ENCODE measurements at regions not wholly inside any gene's neighbourhood (a gene's known extent, or its start where the extent isn't known, plus 50 kb on each side); places are given as distances from the start of the nearest gene placed in this dataset.

DNA sequence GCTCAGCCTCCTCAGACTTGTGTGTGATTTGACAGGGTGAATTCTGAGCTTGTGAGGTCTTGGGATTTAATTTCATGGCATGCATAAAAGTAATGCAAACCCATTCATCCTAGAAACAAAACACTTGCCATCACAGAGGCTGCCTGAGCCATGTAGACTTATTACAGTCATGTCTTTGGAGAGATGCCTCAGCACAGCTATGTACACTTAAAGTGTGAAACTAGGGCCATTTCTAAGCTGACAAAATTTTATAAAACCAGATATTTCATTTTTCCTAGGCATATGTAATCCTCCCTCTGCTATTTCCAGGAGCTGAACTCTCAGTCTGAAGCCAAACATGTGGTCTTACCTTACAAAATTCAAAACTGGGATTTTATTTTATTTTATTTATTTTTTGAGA lies 322.2 kb upstream of the SPHKAP start:
- TF ChIP-seq, protein P1, sequence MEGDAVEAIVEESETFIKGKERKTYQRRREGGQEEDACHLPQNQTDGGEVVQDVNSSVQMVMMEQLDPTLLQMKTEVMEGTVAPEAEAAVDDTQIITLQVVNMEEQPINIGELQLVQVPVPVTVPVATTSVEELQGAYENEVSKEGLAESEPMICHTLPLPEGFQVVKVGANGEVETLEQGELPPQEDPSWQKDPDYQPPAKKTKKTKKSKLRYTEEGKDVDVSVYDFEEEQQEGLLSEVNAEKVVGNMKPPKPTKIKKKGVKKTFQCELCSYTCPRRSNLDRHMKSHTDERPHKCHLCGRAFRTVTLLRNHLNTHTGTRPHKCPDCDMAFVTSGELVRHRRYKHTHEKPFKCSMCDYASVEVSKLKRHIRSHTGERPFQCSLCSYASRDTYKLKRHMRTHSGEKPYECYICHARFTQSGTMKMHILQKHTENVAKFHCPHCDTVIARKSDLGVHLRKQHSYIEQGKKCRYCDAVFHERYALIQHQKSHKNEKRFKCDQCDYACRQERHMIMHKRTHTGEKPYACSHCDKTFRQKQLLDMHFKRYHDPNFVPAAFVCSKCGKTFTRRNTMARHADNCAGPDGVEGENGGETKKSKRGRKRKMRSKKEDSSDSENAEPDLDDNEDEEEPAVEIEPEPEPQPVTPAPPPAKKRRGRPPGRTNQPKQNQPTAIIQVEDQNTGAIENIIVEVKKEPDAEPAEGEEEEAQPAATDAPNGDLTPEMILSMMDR (IDR thresholded peaks at IDR 0.05; ENCODE audit: extremely low read depth in 1 of 2, insufficient read depth in 1 of 2, low read depth in 1 of 2, low read length in 2 of 2): no peak
- TF ChIP-seq, protein P2, sequence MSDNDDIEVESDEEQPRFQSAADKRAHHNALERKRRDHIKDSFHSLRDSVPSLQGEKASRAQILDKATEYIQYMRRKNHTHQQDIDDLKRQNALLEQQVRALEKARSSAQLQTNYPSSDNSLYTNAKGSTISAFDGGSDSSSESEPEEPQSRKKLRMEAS (IDR thresholded peaks at IDR 0.05; ENCODE audit: insufficient read depth, insufficient read length): no peak
- TF ChIP-seq POLR2AphosphoS5 (IDR thresholded peaks at IDR 0.05; ENCODE audit: insufficient read depth, low read depth, low read length) (no peak), POLR2A (IDR thresholded peaks at IDR 0.05; ENCODE audit: low read depth, low read length) (no peak), MYC (IDR thresholded peaks at IDR 0.05; ENCODE audit: low read depth, low read length) (no peak), EZH2 (IDR thresholded peaks at IDR 0.05; ENCODE audit: borderline replicate concordance, low read depth, low read length, severe bottlenecking) (no peak)

Measured in endothelial cell of umbilical vein (primary cell).